Embryonic facial prominence (tissue), 1 donor: ENCODE measurements at regions not wholly inside any gene's neighbourhood (a gene's known extent, or its start where the extent isn't known, plus 50 kb on each side); places are given as distances from the start of the nearest gene placed in this dataset.
A peak's percentile ranks its signal among the peaks of the same experiment; 100 is the strongest.

Experiments used
- DNase-seq: peaks from one replicate; pipeline ENCODE4 v3.0.0-alpha.2; 2016; ENCODE audit errors: extremely low spot score

DNA sequence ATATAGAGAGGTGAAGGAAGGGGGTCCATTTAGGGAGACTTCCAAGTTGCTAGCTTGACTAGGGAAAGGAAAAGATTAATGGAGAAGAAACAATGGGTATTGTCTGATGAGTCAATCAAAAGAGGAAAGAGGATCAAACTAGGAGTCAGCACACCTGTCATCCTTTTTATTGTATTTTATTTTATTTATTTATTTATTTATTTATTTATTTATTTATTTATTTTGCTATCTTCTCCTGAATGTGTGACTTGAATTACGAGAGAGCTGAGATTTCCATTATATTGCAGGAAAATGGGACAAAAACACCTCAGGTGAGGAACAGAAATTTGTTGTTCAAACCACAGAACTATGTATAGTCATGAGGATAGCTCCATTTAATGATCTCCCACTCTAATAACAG, 58.9 kb downstream of the NUDT11 start:
- DNase-seq: no peak

GRCh38 chrX:51435101-51435500, 61.3 kb downstream of the NUDT11 start:
- no peak for DNase-seq

DNA sequence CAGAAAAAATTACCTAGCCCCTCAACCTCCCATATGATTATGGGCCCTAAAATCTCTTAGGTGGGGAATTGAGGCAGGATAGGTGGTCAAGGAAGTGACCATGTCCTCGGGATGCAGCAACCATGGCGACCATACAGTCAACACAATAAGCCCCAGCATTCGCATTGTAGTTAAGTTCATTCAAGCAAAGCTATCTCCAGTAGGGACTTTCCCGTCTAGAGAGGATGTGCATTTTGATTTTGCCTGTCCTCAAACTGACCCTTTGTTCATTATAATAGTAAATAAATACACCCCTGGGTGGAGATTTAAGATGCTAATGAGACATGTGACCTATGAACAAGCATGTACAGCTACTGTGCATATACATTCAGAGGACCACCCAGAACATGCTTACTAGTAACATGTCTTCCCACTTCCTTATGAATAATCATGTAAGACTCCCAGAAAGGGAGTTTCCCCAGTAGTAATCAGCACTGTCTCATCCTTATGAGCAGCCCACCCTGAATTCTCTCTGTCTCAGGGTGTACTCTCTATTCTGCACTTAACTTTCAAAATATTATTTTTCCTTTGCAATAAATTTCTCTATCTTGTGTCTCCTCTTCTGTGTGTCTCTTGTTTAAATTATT, 74.3 kb downstream of the NUDT11 start:
- DNase-seq: no peak

DNA sequence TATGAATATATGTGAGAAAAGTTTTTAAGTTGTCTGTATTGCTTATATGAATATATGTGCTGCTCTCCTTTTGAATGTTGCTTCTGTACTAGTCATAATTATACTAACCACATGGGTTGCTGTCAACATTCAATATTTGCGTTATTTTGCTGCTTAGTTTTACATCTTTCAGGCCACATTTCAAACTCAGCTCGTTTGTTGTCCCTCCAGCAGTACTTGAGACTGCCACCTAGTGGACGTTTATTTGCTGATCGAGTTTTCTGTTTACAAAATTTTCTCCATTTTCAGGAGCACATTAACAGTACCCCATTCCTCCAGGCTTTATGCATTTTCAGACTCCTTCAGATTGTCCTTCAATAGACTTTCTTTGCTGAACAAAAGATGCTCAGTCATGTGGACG, 75.8 kb downstream of the NUDT11 start:
- DNase-seq: peak; percentile 12

DNA sequence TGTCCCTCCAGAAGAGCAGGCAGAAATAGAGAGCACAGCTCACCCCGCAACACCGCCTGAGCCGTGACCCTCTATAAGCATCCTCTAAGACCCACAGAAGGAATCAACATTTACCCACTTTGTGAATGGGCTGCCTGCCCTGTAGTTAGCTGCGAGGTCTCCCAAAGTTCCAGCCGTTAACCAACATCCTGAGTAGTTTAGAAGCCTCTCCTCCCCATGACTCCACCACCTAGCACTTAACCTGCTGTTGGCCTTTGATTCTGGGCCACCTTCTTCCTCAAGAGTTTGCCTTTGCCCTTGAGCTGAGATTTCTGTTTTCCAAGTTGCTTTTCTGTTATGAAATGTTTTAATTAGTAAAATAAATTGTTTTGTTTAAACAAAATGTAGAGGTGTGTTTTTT, 75.8 kb downstream of the NUDT10 start:
- no peak for DNase-seq

GRCh38 chrX:51407520-51408409, 75.1 kb downstream of the NUDT10 start:
- no peak for DNase-seq

GRCh38 chrX:51406688-51407519, 74.3 kb downstream of the NUDT10 start:
- DNase-seq: no peak

GRCh38 chrX:51404445-51404844, 71.8 kb downstream of the NUDT10 start:
- DNase-seq: no peak

- DNase-seq: no peak
These were observed 63.4 kb downstream of the NUDT10 start for GRCh38 chrX:51395810-51396728.

DNA sequence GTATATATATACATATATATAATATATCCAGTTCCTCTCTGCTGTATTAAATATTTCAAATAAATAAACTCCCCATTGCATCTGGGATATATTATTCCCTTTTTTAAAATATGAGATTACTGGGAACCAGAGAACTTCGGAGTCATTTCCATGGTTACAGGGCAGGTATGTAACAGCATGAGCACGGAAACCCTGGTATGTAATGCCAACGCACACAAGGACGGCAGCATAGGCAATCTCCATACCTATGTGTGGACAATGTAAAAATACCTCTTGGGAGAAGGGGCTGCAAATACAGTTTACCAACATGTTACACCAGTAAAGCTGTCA, 62.8 kb downstream of the NUDT10 start:
- DNase-seq: no peak
